Dermis blood vessel endothelial cell (primary cell): ENCODE measurements at regions not wholly inside any gene's neighbourhood (a gene's known extent, or its start where the extent isn't known, plus 50 kb on each side); places are given as distances from the start of the nearest gene placed in this dataset.
A peak's percentile ranks its signal among the peaks of the same experiment; 100 is the strongest.
"Not testable (repeated sequence)": the region's sequence is repeated elsewhere in the genome, so short reads cannot be mapped to it uniquely, and the experiment has no call there.

Experiments used
- DNase-seq: peaks from one replicate; pipeline ENCODE4 v3.0.0; 2010

DNA sequence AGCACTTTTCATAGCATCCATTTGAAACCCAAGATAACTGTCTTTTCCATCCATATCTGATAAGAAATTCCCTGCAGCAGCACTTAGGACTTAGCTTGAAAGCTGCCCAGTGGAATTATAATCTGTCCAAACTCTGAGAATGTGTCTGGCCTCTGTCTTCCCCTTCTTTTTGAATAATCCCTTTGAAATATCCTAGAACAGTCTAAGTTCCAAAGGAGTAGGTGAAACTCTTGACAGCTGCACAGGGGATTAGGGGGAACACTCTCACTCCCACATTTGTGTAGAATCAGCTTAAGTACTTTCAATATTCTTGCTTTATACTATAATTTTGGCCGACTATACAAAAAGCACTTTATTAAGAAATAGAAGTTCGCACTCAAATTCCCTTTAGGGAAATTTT lies 157.7 kb downstream of the PAPSS1 start:
- no peak for DNase-seq

- peak; percentile 67 for DNase-seq
These were observed 158.6 kb downstream of the PAPSS1 start for GRCh38 chr4:107561481-107561880.

DNA sequence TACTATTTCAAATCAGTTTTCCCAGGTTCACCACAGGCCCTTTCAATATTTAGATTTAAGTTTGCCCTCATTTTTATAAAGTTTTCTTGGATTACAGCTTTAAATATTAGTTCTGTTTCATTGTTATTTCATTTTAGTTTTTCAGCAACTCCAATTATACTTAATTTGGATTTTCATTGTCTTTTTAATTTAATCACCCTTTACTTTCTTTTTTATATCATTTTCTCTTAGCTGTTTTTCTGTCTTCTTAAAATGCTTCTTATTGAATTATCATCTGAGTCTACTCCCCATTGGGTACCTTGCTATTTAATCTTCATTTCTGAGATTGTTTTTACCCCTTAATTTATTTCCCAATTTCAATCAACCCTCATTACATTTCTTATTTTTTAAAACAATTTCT lies 160.4 kb downstream of the PAPSS1 start:
- DNase-seq: no peak

DNA sequence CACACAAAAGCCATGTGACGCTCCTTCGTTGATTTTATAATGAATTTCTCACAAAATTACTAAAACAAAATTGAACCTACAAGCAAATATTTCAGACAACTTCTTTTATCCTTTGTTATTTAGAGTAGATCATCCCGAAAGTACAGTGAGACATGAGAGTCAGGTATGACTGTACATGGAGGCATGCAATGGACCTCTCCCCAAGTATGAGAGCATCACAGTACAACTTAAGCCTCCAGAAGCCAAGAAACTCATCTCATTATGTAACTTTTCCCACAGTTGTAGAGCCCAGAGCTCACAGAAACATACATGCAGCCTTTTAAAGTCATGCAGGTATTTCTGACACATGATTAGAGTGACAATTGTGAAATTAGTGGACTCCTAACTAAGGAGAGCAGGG lies 167.7 kb downstream of the PAPSS1 start:
- no peak for DNase-seq

DNA sequence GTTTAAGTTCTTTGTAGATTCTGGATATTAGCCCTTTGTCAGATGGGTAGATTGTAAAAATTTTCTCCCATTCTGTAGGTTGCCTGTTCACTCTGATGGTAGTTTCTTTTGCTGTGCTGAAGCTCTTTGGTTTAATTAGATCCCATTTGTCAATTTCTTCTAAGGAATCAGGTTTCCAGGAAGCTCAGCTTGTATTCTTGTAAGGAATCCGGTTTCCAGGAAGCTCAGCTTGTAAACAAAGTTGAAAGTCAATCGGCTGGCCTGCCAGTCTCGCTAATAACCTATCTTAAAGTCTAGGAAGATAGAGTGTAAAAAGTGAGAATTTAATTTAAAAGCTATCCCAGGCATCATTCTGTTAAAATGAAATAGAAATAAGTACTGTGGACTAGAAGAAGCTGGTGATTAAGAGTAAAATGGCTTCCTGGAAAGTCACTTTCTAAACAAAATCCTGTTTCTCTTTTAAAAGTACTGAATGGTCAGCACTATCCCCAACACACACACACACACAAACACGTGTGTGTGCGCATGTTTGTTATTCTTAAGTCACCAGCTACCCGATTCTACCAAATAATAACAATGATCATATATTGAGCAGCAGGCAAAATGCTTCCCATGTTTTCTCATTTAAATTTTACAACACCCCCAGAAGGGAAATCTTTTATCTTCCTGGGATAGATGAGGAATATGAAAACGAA lies 171.7 kb downstream of the PAPSS1 start:
- peak; percentile 86 for DNase-seq

DNA sequence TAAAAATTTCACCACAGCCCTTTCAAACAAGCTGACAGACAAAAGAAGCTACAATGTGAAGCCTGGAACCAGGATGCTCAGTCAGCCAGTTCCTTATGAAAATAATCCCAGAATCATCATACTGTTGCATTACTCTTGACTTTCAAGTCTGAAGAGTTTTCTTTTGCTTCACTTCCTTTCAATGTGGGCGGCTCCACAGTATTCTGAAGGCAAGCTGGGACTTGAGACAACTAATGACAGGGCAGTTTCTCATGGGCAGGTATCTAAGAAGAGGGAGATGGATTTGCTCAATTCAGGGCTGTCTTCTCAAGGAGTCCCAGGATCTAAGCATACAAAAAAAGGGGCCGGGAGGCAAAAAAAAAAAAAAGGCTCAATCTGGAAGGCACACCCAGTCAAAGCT lies 173.4 kb downstream of the PAPSS1 start:
- DNase-seq: no peak

- no peak for DNase-seq
These were observed 178.5 kb downstream of the PAPSS1 start for GRCh38 chr4:107541511-107541910.

DNA sequence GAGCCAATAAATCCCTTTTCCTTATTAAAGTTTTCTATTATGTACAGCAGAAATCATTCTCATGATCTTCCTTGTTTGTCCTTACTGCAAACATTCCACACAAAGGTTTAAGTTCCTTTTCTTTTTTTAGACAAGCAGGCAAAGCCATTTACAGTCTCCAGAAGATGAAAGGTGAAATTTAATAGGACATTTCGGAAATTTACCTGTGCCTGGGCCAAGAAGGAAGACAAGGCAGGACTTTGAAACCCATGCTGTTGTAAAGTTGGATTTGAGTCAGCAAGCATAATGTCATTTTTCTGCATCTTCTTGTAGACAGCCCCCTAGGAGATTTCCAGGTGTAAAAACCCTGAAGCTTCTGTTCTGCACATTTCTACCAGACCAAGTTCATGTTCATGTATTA lies 188.1 kb downstream of the PAPSS1 start:
- no peak for DNase-seq

DNA sequence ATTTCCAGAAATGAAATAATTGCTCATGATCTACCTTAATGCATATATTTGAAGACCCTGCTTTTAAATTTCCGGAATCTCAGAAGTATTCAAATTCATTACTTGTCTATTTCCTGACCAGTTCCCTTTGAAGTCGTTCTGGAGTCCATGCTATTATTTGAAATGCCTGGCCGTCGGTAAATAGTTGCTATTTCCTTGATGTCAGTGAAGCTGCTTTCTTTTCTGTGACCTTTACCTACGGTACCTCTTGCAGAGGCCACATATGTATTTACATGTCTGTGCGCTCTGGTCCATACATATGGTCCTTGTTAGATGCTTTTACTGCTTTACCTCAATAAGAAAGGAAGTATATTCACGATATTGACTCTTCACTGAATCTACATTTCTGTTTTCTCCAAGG lies 199.7 kb downstream of the PAPSS1 start:
- no peak for DNase-seq

DNA sequence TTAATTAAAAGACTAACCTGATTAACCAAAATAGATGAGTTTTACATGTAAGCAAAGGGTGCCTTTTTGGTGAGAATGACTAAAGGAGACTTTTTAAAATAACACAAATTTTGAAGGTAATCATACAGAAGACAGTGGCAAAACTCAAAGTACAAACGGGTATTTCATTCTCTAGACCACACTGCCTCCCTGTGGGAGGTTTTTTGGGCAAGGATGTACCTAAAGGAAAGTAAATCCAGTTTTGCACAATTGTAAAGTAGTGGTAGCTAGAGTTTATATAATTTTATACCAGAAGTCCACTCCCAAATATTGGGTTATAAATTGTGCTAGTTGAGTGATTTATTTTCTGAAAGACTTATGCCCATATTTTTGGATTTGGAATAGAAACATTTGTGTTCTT lies 201.0 kb downstream of the PAPSS1 start:
- DNase-seq: peak; percentile 12

- no peak for DNase-seq
These were observed 202.0 kb downstream of the PAPSS1 start for GRCh38 chr4:107518076-107518475.

GRCh38 chr4:107512549-107512948 lies 207.5 kb downstream of the PAPSS1 start:
- no peak for DNase-seq

GRCh38 chr4:107509615-107510014 lies 210.4 kb downstream of the PAPSS1 start:
- no peak for DNase-seq

DNA sequence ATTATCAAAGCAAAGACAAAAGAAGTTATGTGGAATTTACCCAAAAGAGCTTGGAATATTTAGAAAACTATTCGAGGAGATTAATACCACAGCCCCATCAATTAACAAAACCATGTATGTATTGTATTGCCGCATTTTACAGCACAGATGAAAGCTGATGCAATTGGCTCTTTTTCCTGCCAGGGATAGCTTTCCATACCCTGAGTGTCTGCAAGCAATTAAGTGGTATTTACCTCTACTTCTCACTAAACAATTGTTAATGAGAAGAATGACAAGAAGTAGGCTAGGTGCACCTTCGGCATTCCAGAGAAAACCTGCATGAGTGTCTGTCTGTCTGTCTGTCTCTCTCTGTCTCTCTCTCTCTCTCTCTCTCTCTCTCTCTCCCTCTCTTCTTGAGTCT lies 219.5 kb downstream of the PAPSS1 start:
- DNase-seq: no peak

DNA sequence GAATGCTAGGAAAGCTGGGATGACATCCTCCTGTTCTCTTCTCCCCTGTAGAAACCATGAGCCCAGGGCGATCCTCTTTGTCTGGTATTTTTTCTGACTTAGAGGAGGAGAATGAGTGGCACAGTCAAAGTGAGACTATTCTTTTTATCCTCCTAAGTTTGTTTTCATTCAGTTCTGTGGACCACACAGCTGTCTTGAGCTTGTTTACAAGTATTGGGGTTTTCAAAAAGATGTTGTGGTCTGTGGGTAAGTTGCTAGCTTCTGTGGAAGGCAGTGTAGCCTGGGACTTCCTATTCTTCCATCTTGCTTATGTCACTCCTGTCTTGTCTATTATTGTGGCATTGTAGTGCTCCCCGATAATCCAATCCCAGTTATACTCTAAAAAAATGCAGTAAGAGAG lies 223.0 kb downstream of the PAPSS1 start:
- no peak for DNase-seq

GRCh38 chr4:107492566-107492965 lies 227.5 kb downstream of the PAPSS1 start:
- DNase-seq: no peak

- DNase-seq: no peak
These were observed 229.9 kb downstream of the PAPSS1 start for GRCh38 chr4:107490116-107490515.

DNA sequence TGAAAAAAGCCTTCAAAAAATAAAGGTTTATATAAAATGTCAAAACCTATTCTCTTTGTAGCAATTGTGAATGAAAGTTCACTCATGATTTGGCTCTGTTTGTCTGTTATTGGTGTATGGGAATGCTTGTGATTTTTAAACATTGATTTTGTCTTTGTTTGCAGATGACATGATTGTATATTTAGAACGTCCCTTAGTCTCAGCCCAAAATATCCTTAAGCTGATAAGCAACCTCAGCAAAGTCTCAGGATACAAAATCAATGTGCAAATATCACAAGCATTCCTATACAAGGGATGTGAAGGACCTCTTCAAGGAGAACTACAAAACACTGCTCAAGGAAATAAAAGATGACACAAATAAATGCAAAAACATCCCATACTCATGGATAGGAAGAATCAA lies 236.4 kb downstream of the PAPSS1 start:
- not testable (repeated sequence) for DNase-seq

DNA sequence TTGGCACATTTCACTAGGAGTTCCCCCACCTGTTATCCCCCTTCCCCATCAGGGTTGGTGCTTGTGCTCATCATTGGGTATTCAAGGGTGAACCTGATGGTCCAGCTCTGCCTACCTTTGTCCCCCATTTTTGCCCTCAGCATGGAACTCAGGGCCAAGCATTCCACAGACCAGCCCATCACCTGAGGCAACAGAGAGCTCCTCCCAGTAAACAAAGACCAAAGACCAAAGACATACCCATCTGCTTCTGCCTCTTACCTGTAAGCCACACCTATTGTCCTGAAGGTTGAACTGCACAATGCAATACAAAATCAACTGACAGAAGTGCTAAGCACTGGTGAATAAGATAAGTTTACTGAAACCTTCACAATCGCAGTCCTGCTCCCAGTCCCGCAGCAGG lies 237.5 kb downstream of the PAPSS1 start:
- DNase-seq: no peak

GRCh38 chr4:107478327-107478980 lies 241.6 kb downstream of the PAPSS1 start:
- DNase-seq: no peak

- no peak for DNase-seq
These were observed 246.9 kb downstream of the PAPSS1 start for GRCh38 chr4:107473126-107473525.

DNA sequence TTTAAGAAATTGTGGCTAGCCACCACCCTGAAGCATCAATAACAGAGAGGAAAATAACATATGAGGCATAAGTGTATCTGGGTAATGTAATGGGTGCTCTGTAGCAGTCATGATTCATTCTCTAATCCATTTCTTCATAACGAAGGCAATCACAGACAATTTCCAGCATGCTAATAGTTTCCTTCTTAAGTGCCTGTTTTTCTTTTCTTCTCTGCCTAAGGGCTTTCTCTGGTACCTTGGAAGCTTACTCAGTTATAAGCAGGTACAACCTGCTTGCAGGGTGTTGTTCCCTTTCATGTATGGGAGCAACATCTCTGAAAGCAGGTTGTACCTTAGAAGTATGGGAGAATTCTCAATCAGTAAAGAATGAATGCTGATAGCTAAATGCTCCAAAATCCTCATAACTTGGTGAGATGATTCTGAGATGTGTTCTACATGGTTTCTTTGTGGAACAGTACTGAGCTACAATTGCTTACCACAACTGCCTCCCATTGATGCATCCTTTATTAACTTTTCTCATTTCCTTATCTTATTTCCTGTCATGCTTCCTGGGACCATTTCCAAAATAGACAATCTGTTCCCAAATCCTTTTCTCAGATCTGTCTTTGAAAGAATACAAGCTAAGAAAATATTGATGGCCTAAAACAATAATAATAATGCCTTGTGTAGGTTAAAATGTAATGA lies 247.6 kb downstream of the PAPSS1 start:
- no peak for DNase-seq

DNA sequence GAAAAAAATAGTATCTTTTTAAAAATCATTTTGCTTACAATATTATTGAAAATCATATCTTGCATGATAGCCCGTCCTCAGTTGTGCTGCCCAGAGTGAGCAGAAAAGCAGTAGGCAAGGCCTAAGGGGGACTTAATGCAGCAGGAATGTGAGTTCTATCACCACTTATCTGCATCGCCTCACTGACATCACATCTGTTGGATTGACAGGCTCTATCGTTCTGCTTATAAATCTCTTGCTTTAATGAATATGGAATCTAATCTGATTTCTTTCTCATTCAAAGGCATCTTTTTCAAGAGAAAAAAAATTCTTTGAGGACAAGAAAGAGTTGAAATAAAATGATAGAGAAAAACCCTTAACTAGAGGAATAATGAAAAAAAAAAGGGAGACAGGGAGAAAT lies 249.9 kb downstream of the PAPSS1 start:
- no peak for DNase-seq

DNA sequence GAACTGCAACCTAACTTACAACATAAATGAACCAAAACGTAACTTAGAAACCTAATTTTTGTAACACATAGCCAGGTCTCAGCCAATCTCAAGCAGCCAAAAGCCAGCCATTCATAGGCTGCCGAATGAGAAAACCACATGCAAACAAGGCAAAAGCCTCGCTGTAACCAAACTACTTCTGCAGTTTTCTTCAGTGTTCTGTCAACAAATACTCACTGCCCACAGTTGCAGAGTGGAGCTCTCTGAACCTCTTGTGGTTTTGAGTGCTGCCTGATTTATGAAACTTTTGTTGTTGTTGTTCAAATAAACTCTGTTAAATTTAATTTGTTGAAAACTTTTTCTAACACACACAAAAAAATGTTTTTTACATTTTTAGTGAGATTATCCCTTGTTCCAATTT lies 251.2 kb downstream of the PAPSS1 start:
- DNase-seq: no peak
